ENCODE measurements at regions not wholly inside any gene's neighbourhood (a gene's known extent, or its start where the extent isn't known, plus 50 kb on each side); places are given as distances from the start of the nearest gene placed in this dataset.
"Not testable (repeated sequence)": the region's sequence is repeated elsewhere in the genome, so short reads cannot be mapped to it uniquely, and the experiment has no call there.

DNA sequence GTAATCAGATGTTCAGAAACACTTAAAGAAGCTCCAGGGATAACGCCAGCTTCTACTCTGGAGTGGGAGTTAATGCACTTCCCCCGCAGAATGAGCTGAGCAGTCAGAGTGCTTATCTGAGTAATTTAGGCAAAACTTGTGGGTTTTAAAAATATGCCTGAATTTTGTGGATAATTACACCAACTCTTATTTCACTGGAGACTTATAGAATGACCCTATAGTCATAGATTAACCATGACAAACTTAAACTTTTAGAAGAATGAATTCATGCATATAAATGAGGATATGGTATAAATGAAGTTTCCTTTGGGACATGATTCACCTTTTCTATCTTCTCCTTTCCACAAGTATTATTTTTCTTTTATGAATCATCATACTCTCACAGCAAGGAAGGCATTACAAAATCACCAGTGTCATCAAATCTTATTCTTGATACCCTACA is 241.1 kb upstream of the FBXO33 start:
- no peak overlapping the region for H3K27ac ChIP-seq
- no peak for TF ChIP-seq ZFX (IDR thresholded peaks at IDR 0.05)
- TF ChIP-seq, protein P1, sequence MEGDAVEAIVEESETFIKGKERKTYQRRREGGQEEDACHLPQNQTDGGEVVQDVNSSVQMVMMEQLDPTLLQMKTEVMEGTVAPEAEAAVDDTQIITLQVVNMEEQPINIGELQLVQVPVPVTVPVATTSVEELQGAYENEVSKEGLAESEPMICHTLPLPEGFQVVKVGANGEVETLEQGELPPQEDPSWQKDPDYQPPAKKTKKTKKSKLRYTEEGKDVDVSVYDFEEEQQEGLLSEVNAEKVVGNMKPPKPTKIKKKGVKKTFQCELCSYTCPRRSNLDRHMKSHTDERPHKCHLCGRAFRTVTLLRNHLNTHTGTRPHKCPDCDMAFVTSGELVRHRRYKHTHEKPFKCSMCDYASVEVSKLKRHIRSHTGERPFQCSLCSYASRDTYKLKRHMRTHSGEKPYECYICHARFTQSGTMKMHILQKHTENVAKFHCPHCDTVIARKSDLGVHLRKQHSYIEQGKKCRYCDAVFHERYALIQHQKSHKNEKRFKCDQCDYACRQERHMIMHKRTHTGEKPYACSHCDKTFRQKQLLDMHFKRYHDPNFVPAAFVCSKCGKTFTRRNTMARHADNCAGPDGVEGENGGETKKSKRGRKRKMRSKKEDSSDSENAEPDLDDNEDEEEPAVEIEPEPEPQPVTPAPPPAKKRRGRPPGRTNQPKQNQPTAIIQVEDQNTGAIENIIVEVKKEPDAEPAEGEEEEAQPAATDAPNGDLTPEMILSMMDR (conservative IDR thresholded peaks at IDR 0.05) = no peak

DNA sequence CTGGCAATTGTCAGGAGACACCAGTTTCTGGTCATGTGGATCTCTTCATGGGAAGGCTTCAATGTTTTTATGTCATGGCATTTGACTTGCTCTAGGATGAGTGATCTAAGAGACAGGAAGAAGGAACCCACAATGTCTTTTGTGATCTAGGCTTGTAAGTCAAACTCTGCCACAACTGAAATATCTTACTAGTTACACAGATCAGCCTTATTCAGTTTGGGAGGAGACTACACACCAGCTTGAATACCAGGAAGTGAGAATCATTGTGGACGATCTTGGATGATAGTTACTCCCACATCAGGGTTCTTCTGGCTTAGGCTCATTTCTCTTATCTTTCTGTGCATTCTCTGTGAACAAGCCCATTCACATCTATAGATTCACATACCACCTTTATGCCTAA is 236.2 kb upstream of the FBXO33 start:
- no peak for TF ChIP-seq ZFX (IDR thresholded peaks at IDR 0.05)
- H3K27ac ChIP-seq = no peak overlapping the region

DNA sequence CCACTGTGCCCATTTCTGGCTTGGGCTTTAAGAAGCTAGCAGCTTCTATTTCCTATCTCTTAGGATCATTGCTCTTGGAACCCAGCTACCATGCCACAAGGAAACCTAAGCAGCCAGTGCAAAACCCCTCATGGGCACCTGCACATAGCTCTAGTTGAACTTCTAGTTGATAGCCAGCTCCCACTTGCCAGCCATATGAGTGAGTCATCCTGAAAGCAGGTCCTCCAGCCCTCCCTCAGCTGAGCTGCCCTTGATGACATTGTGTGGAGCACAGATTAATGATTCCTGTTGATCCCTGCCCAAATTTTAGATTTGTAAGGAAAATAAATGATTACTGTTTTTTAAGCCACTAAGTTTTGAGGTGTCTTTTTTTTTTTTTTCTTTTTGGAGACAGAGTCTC is 234.2 kb upstream of the FBXO33 start:
- no peak overlapping the region for H3K27ac ChIP-seq
- TF ChIP-seq, protein P1 (conservative IDR thresholded peaks at IDR 0.05) = no peak
- TF ChIP-seq ZFX (IDR thresholded peaks at IDR 0.05) = no peak

DNA sequence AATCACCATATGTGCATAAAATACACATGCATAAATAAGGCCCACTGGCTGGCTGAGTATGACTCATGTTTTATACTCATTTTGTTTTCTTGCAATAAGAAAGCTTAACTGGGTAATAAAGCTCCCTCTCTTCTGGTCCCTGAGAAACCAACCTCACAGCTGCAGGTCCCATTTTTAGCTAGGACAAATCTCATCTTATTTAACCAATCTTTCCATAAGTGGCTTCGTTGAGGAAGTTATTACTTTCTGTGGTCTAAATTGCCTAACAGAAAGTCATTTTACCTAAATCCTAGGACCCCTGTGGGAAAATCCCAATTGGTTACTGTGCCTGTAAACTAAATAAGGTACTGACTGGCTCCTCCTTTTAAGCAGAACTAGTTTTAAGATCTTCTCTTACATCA is 232.8 kb upstream of the FBXO33 start:
- no peak overlapping the region for H3K27ac ChIP-seq
- TF ChIP-seq, protein P1 (conservative IDR thresholded peaks at IDR 0.05) = no peak
- TF ChIP-seq ZFX (IDR thresholded peaks at IDR 0.05) = no peak

DNA sequence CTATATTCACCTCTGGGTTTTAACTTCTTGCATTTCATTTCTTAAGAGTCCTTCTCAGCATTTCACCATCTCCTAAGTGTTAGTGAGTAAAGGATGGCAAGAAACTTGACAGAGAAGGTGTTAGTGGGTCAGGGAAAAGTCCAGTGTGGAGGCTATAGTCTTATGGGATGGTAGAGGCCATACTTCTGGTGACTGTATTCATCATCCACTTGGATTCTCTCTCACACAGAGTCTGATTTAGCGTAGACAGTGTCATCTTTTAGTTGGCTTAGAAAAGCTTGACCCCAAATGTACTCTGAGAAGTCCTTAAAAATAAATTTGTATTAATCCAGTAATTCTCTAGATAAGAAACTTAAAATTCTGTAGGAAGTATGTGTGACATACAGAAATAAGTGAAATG is 232.4 kb upstream of the FBXO33 start:
- TF ChIP-seq ZFX (IDR thresholded peaks at IDR 0.05) = no peak
- TF ChIP-seq, protein P1 (conservative IDR thresholded peaks at IDR 0.05) = no peak
- no peak overlapping the region for H3K27ac ChIP-seq

DNA sequence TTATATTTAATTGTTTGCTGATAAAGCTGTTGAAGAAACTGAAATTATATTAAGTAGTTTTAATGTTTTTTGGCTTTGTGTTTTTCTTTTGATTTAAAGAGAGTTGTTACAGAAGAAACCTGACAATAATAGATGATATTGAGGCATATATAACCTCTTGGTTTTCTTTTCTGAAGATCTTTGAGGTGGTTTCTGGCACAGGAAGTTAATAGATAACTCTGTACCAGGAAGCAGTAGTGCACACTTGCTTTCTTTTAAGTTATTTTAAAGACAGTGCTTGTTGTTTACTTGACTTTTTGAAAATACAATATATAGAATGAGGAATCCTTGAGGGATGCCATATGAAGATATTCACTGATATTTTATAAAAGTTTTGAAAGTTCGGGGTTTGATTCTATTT is 209.0 kb upstream of the FBXO33 start:
- TF ChIP-seq, protein P1 (conservative IDR thresholded peaks at IDR 0.05) = no peak
- TF ChIP-seq ZFX (IDR thresholded peaks at IDR 0.05) = no peak
- no peak overlapping the region for H3K27ac ChIP-seq

DNA sequence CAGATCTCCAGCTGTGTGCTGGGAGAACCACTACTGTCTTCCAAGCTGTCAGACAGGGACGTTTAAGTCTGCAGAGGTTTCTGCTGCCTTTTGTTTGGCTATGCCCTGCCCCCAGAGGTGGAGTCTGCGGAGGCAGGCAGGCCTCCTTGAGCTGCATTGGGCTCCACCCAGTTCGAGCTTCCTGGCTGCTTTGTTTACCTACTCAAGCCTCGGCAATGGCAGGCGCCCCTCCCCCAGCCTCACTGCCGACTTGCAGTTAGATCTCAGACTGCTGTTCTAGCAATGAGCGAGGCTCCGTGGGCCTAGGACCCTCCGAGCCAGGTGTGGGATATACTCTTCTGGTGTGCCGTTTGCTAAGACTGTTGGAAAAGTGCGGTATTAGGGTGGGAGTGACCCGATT is 206.8 kb upstream of the FBXO33 start:
- H3K27ac ChIP-seq = not testable (repeated sequence)

DNA sequence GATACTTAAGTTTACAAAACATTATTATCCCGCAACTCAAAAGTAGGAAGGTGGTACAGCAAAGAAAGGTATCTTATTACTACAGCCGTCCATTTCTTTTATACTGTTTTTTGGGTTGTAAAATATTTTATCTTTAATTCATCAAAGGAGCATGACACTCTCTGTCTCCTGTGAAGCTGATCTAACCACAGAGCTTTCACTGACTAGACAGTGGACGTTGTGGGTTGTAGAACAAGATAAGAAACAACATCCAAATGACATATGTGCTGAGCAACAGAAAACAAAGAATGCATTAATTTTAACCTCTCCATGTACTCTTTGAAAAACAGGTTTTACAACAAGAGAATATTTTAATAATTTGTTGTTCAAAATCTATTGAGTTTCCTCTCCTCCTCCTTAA is 195.9 kb upstream of the FBXO33 start:
- TF ChIP-seq, protein P1 (conservative IDR thresholded peaks at IDR 0.05) = no peak
- no peak for TF ChIP-seq ZFX (IDR thresholded peaks at IDR 0.05)
- H3K27ac ChIP-seq = no peak overlapping the region

All from C4-2B (cell line).